Heart right ventricle (tissue), 16 donors: ENCODE measurements at regions not wholly inside any gene's neighbourhood (a gene's known extent, or its start where the extent isn't known, plus 50 kb on each side); places are given as distances from the start of the nearest gene placed in this dataset.

Experiments
- ATAC-seq, 8 donors: fragments of 200-7000 bp; cut with Tn5 transposase; one replicate each; pipeline ENCODE4 v1.9.1; 2020; ENCODE audit warnings: mild to moderate bottlenecking in 8 of 8, moderate library complexity in 8 of 8, moderate number of reproducible peaks in 1 of 8
- DNase-seq, 2 donors: peaks; one replicate each; pipeline ENCODE4 v3.0.0-alpha.2; 2020
- H3K27ac ChIP-seq, 10 donors: fragments of 200-600 bp; sonication (generic) in 2 of 10; one replicate each; pipeline versions ENCODE4 v1.5.0 to v1.8.0; 2020 to 2022; ENCODE audit warnings: mild to moderate bottlenecking in 3 of 10
- H3K27me3 ChIP-seq, 7 donors: fragments of 200-600 bp; one replicate each; pipeline ENCODE4 v1.8.0; 2021 to 2022; ENCODE audit warnings: mild to moderate bottlenecking in 2 of 7
- H3K36me3 ChIP-seq, 9 donors: fragments of 200-600 bp; sonication (generic) in 1 of 9; one replicate each; pipeline versions ENCODE4 v1.5.0 to v1.8.0; 2020 to 2022; ENCODE audit warnings: mild to moderate bottlenecking in 2 of 9
- H3K4me1 ChIP-seq, 9 donors: fragments of 200-600 bp; sonication (generic) in 1 of 9; one replicate each; pipeline versions ENCODE4 v1.5.0 to v1.8.0; 2020 to 2022; ENCODE audit warnings: mild to moderate bottlenecking in 4 of 9
- H3K4me3 ChIP-seq, 10 donors: fragments of 200-600 bp; sonication (generic) in 2 of 10; one replicate each; pipeline versions ENCODE4 v1.5.0 to v1.8.0; 2020 to 2022; ENCODE audit warnings: mild to moderate bottlenecking in 7 of 10, moderate library complexity in 2 of 10
- H3K9me3 ChIP-seq, 11 donors: fragments of 200-600 bp in 10 of 11; sonication (generic) in 2 of 11; one replicate each; pipeline versions ENCODE4 v1.5.0 to v1.8.0; 2013 to 2022; ENCODE audit warnings: mild to moderate bottlenecking in 2 of 11, control low read depth in 1 of 11, moderate library complexity in 1 of 11
- CTCF ChIP-seq, 9 donors: fragments of 200-600 bp; sonication (generic) in 2 of 9; IDR thresholded peaks; one replicate each; pipeline versions ENCODE4 v1.5.0 to v1.8.0; 2021 to 2022; ENCODE audit warnings: antibody characterized with exemption in 9 of 9, mild to moderate bottlenecking in 5 of 9, moderate library complexity in 1 of 9
- WGBS, 2 donors: extraction: QIAGEN DNeasy Blood & Tissue Kit; methylation state at CpG; one replicate each; pipeline ENCODE4 v1.1.7; 2013; ENCODE audit warnings: inconsistent platforms in 1 of 2; 5-methylcytosine and 5-hydroxymethylcytosine counted together
- intact Hi-C, 10 donors: fragments of 100-400 bp; cut with DNase I; formaldehyde crosslinking; loops; one replicate each; pipeline versions ENCODE4 v1.11.1 to v1.14.2; 2022
- donor health status: Arrhythmogenic right ventricular cardiomyopathy.
- donor health status: ischemic (EF 13 %, LVEDD 7.1; RV severe dilation, severe dysfunction).
- donor health status: healthy with polysubstance abuse.
- donor health status: DM: no; HTN: yes; CAD: no.
- donor health status: DM: no; HTN: no; CAD: no.
- donor health status: ischemic (EF 25% LVEDD 6.9; RV normal size, moderate dysfunction).
- donor health status: ischemic (EF 25% LVEDD 5.7; RV mildly dilated, moderate dysfunction).
- donor health status: healthy.
- donor health status: DM: yes; HTN: yes; CAD: no.
- donor health status: Ischemic cardiomyopathy.
- donor health status: ischemic (EF 35%, LVEDD 5.7; RV mildly dilated, moderate dysfunction).
- donor health status: nonischemic (EF 11% LVEDD 7.7; RV severe dilation, severe dysfunction).
- donor health status: DM: yes; HTN: yes; CAD: no.
- donor health status: PGD.
- donor health status: ischemic (EF 29% LVEDD 5.4; RV normal size, mild dysfunction).
- donor health status: nonischemic (EF 23%, LVEDD 6.1; RV moderate dilation, normal function).

- peaks cover 0 to 16% (median 0%) of the 10 kb centered on the region in 9 donors for H3K4me1 ChIP-seq
- no peak overlapping the region for H3K4me3 ChIP-seq
- no peaks in the 10 kb centered on the region for H3K36me3 ChIP-seq
- intact Hi-C loops: no loop called here
- TF ChIP-seq CTCF (IDR thresholded peaks at IDR 0.05): no peak
- H3K9me3 ChIP-seq: no peaks in the 10 kb centered on the region
- H3K27ac ChIP-seq: no peak overlapping the region
- DNase-seq: no peak
- no peaks in the 10 kb centered on the region for H3K27me3 ChIP-seq
- 74 to 79% methylated on average over 5 of the region's 5 CpGs for WGBS, 2 donors
- ATAC-seq: no peak
These were observed 832.3 kb upstream of the ID2 start for GRCh38 chr2:7849531-7849930.

DNA sequence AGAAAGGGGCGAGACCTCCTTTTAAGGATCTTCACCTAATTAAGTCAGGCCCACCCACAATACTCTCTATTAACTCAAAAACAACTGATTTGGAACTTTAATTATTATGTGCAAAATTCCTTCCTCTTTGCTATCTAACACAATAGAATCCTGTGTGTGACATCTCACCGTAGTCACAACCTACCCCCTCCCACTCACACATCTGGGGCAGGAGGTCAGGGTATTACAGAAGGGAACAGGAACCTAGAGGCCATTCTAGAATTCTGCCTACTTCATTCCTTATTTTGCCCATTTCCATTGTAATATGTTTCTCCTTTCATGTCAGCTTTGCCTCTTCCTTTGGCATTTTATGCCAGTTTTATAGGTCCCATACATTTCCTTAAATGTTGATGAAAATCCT lies 829.3 kb upstream of the ID2 start:
- 48 to 67% methylated on average over 2 of the region's 2 CpGs for WGBS, 2 donors
- no peak overlapping the region for H3K4me3 ChIP-seq
- TF ChIP-seq CTCF (IDR thresholded peaks at IDR 0.05): no peak
- intact Hi-C loops: no loop called here
- H3K9me3 ChIP-seq: no peaks in the 10 kb centered on the region
- H3K36me3 ChIP-seq: no peaks in the 10 kb centered on the region
- peaks cover 0 to 7% (median 0%) of the 10 kb centered on the region in 9 donors for H3K4me1 ChIP-seq
- H3K27ac ChIP-seq: no peak overlapping the region
- ATAC-seq: no peak
- no peaks in the 10 kb centered on the region for H3K27me3 ChIP-seq
- DNase-seq: no peak

DNA sequence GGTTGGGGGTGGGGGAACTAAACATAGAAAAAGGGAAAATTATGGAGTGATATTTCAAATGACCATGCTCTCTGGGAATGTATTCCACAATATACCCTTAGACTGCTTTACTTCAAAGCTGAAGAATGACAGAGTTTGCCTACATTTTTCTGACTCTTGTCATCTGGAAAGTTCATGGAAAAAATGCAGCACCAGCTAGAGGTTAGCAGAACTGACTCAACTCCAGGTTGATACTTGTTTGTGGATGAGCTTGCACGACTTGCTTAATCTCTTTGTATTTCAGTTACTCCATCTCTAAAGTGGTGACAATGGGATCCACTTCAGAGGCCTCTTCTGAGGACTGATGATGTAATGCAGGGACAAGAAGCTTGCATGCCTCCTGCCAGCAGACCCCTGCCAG lies 824.0 kb upstream of the ID2 start:
- Histone ChIP-seq H3K4me3 (no peak overlapping the region), H3K27ac (no peak overlapping the region), H3K36me3 (no peaks in the 10 kb centered on the region), H3K9me3 (no peaks in the 10 kb centered on the region), H3K4me1 (no peaks in the 10 kb centered on the region), H3K27me3 (peaks cover 0 to 2% (median 0%) of the 10 kb centered on the region in 7 donors)
- 31 to 38% methylated on average over 1 of the region's 1 CpG for WGBS, 2 donors
- ATAC-seq: no peak
- DNase-seq: no peak
- intact Hi-C loops: no loop called here
- TF ChIP-seq CTCF (IDR thresholded peaks at IDR 0.05): no peak

GRCh38 chr2:7858624-7859023 lies 823.2 kb upstream of the ID2 start:
- Histone ChIP-seq H3K4me1 (no peaks in the 10 kb centered on the region), H3K27me3 (peaks cover 0 to 3% (median 0%) of the 10 kb centered on the region in 7 donors), H3K27ac (no peak overlapping the region), H3K36me3 (no peaks in the 10 kb centered on the region), H3K4me3 (no peak overlapping the region), H3K9me3 (no peaks in the 10 kb centered on the region)
- no peak for DNase-seq
- 66% methylated on average over 2 of the region's 2 CpGs for WGBS, 2 donors
- no peak for ATAC-seq
- TF ChIP-seq CTCF (IDR thresholded peaks at IDR 0.05): no peak
- intact Hi-C loops: no loop called here

DNA sequence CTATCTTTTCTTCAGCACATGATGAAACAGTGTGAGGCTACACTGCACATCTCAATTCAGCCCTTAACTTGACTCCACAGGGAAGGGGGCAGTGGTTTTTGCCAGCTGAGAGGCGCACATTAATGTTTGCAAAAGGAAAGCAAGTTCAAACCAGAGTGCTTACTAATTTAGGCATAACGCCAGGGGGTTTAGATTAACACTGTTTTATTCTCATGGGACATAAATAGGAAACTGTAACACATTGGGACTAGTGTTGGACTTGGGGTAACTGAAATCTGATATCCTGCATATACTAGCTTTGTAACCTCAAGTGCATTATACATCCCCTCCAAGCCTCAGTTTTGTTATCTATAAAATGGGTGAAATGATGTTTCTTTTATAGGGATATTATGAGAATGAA lies 821.2 kb upstream of the ID2 start:
- Histone ChIP-seq H3K27me3 (peaks cover 0 to 3% (median 0%) of the 10 kb centered on the region in 7 donors), H3K4me3 (no peak overlapping the region), H3K27ac (no peak overlapping the region), H3K36me3 (no peaks in the 10 kb centered on the region), H3K4me1 (no peaks in the 10 kb centered on the region), H3K9me3 (no peaks in the 10 kb centered on the region)
- TF ChIP-seq CTCF (IDR thresholded peaks at IDR 0.05): no peak
- ATAC-seq (no peak), DNase-seq (no peak)
- intact Hi-C loops: no loop called here
- 62 to 65% methylated on average over 2 of the region's 2 CpGs for WGBS, 2 donors
